Esophagus muscularis mucosa (tissue), 4 donors: ENCODE measurements at regions not wholly inside any gene's neighbourhood (a gene's known extent, or its start where the extent isn't known, plus 50 kb on each side); places are given as distances from the start of the nearest gene placed in this dataset.

Source experiments
- DNase-seq: peaks from one replicate; pipeline ENCODE4 v3.0.0-alpha.2; 2017; ENCODE audit errors: extremely low spot score
- H3K27ac ChIP-seq, 4 donors: fragments of 200-600 bp; sonication (generic); replicated peaks in 1 of 4; 1 replicate in 3 of 4; 2 replicates in 1 of 4; pipeline ENCODE4 v1.5.1; 2016 to 2019; ENCODE audit warnings: mild to moderate bottlenecking in 1 of 4
- H3K27me3 ChIP-seq, 4 donors: fragments of 200-600 bp; sonication (generic); one replicate each; pipeline versions ENCODE4 v1.5.1 to v1.6.0; 2016 to 2019
- H3K36me3 ChIP-seq, 4 donors: fragments of 200-600 bp; sonication (generic); one replicate each; pipeline ENCODE4 v1.5.1; 2016 to 2019
- H3K4me1 ChIP-seq, 4 donors: fragments of 200-600 bp; sonication (generic); one replicate each; pipeline ENCODE4 v1.5.1; 2016 to 2019
- H3K4me3 ChIP-seq, 4 donors: fragments of 200-600 bp; sonication (generic); 1 replicate in 2 of 4; 2 replicates in 2 of 4; pipeline ENCODE4 v1.5.1; 2016 to 2019; ENCODE audit warnings: mild to moderate bottlenecking in 4 of 4, moderate library complexity in 1 of 4
- H3K9me3 ChIP-seq, 4 donors: fragments of 200-600 bp; sonication (generic); 1 replicate in 3 of 4; 2 replicates in 1 of 4; pipeline ENCODE4 v1.5.1; 2016 to 2019
- CTCF ChIP-seq, 3 experiments: fragments of 200-600 bp in 2 of 3; fragments of 450-650 bp in 1 of 3; sonication (generic) in 2 of 3; IDR thresholded peaks; one replicate each; pipeline ENCODE4 v1.5.1; 2017 to 2019; ENCODE audit warnings: antibody characterized with exemption in 3 of 3, mild to moderate bottlenecking in 2 of 3, moderate library complexity in 1 of 3
- EP300 ChIP-seq: sonication (generic); formaldehyde crosslinking; IDR thresholded peaks from one replicate; pipeline ENCODE4 v1.6.1; 2017; ENCODE audit warnings: antibody characterized with exemption
- POLR2A ChIP-seq: fragments of 450-650 bp; IDR thresholded peaks from one replicate; pipeline ENCODE4 v1.6.1; 2017; ENCODE audit warnings: antibody characterized with exemption, moderate library complexity, mild to moderate bottlenecking, low read depth
- POLR2AphosphoS5 ChIP-seq, 2 donors: sonication (generic); formaldehyde crosslinking; IDR thresholded peaks; one replicate each; pipeline ENCODE4 v1.6.1; 2017; ENCODE audit warnings: antibody characterized with exemption in 2 of 2
- WGBS: methylation state at CpG from one replicate; pipeline ENCODE4 v1.1.5; 2018; 5-methylcytosine and 5-hydroxymethylcytosine counted together
- intact Hi-C: fragments of 100-400 bp; cut with DNase I; formaldehyde crosslinking; loops from one replicate; pipeline ENCODE4 v1.15.1; 2023

GRCh38 chr15:35206060-35206675 is 121.1 kb upstream of the NANOGP8 start:
- H3K4me1 ChIP-seq, result peaks cover 0 to 8% (median under 1%) of the 10 kb centered on the region in 4 donors
- no peaks in the 10 kb centered on the region for H3K9me3 ChIP-seq
- TF ChIP-seq EP300, result no peak
- peak in 1 of 3 experiments; percentile 10 for TF ChIP-seq CTCF (IDR thresholded peaks at IDR 0.05)
- TF ChIP-seq POLR2AphosphoS5 (IDR thresholded peaks at IDR 0.05), result no peak
- no peak for TF ChIP-seq POLR2A
- intact Hi-C loops, result loop anchor here (10.0 kb wide), 1 partner anchor 49 kb away; no protein-coding TSS in a partner anchor
- H3K36me3 ChIP-seq, result no peaks in the 10 kb centered on the region
- H3K27ac ChIP-seq, result no peak overlapping the region
- H3K27me3 ChIP-seq, result no peaks in the 10 kb centered on the region
- WGBS, result 93% methylated on average over 2 of the region's 2 CpGs
- DNase-seq, result no peak
- H3K4me3 ChIP-seq, result no peak overlapping the region

GRCh38 chr15:35198197-35198596 is 113.1 kb upstream of the NANOGP8 start:
- H3K4me1 ChIP-seq, result peaks cover 0 to 17% (median 6%) of the 10 kb centered on the region in 4 donors
- H3K36me3 ChIP-seq, result no peaks in the 10 kb centered on the region
- H3K27me3 ChIP-seq, result no peaks in the 10 kb centered on the region
- DNase-seq, result no peak
- H3K27ac ChIP-seq, result no peak overlapping the region
- H3K9me3 ChIP-seq, result no peaks in the 10 kb centered on the region
- intact Hi-C loops, result no loop called here
- no peak overlapping the region for H3K4me3 ChIP-seq
- 77% methylated on average over 1 of the region's 1 CpG for WGBS
- TF ChIP-seq CTCF (IDR thresholded peaks at IDR 0.05), result no peak
- TF ChIP-seq EP300, result no peak
- no peak for TF ChIP-seq POLR2A
- no peak for TF ChIP-seq POLR2AphosphoS5 (IDR thresholded peaks at IDR 0.05)

- no peaks in the 10 kb centered on the region for H3K27me3 ChIP-seq
- TF ChIP-seq CTCF (IDR thresholded peaks at IDR 0.05) (no peak), POLR2A (no peak), EP300 (no peak), POLR2AphosphoS5 (IDR thresholded peaks at IDR 0.05) (no peak)
These were observed 112.7 kb upstream of the NANOGP8 start for GRCh38 chr15:35197754-35198153.

GRCh38 chr15:35197306-35197705 is 112.2 kb upstream of the NANOGP8 start:
- TF ChIP-seq CTCF (IDR thresholded peaks at IDR 0.05) (no peak), POLR2AphosphoS5 (IDR thresholded peaks at IDR 0.05) (no peak), POLR2A (no peak), EP300 (no peak)

More at GRCh38 chr15:35197754-35198153, 112.7 kb upstream of the NANOGP8 start:
- H3K36me3 ChIP-seq, result no peaks in the 10 kb centered on the region
- no peak for DNase-seq
- 60% methylated on average over 1 of the region's 1 CpG for WGBS
- H3K4me3 ChIP-seq, result no peak overlapping the region
- intact Hi-C loops, result no loop called here
- H3K4me1 ChIP-seq, result peaks cover 0 to 17% (median 6%) of the 10 kb centered on the region in 4 donors
- H3K9me3 ChIP-seq, result no peaks in the 10 kb centered on the region
- H3K27ac ChIP-seq, result no peak overlapping the region

GRCh38 chr15:35196273-35196672 is 111.2 kb upstream of the NANOGP8 start:
- no peak overlapping the region for H3K27ac ChIP-seq
- DNase-seq, result no peak
- peaks cover 0 to 10% (median 4%) of the 10 kb centered on the region in 4 donors for H3K9me3 ChIP-seq
- no peaks in the 10 kb centered on the region for H3K36me3 ChIP-seq
- H3K27me3 ChIP-seq, result no peaks in the 10 kb centered on the region
- intact Hi-C loops, result no loop called here
- 70% methylated on average over 5 of the region's 5 CpGs for WGBS
- H3K4me3 ChIP-seq, result no peak overlapping the region
- TF ChIP-seq CTCF (IDR thresholded peaks at IDR 0.05), result no peak
- TF ChIP-seq POLR2AphosphoS5 (IDR thresholded peaks at IDR 0.05), result no peak
- TF ChIP-seq POLR2A, result no peak
- TF ChIP-seq EP300, result no peak
- peaks cover 0 to 17% (median 6%) of the 10 kb centered on the region in 4 donors for H3K4me1 ChIP-seq

More at GRCh38 chr15:35197306-35197705, 112.2 kb upstream of the NANOGP8 start:
- no peak for DNase-seq
- Histone ChIP-seq H3K4me3 (no peak overlapping the region), H3K27ac (no peak overlapping the region), H3K27me3 (no peaks in the 10 kb centered on the region), H3K9me3 (peaks cover 0 to 2% (median under 1%) of the 10 kb centered on the region in 4 donors), H3K4me1 (peaks cover 0 to 17% (median 6%) of the 10 kb centered on the region in 4 donors), H3K36me3 (no peaks in the 10 kb centered on the region)
- intact Hi-C loops, result no loop called here
